Fibroblast of gingiva (primary cell): ENCODE measurements at regions not wholly inside any gene's neighbourhood (a gene's known extent, or its start where the extent isn't known, plus 50 kb on each side); places are given as distances from the start of the nearest gene placed in this dataset.

Experiments
- DNase-seq: peaks from one replicate; pipeline ENCODE4 v3.0.0-alpha.2; 2011; ENCODE audit warnings: low read depth

GRCh38 chr12:124489915-124490583 lies 77.4 kb downstream of the NCOR2 start:
- no peak for DNase-seq

GRCh38 chr12:124489220-124489619 lies 78.2 kb downstream of the NCOR2 start:
- DNase-seq, result no peak

- DNase-seq, result no peak
Measured at GRCh38 chr12:124488520-124488919, 78.9 kb downstream of the NCOR2 start.

GRCh38 chr12:124487834-124488165 lies 79.6 kb downstream of the NCOR2 start:
- no peak for DNase-seq

- DNase-seq, result no peak
Measured at GRCh38 chr12:124487066-124487833, 80.2 kb downstream of the NCOR2 start.

GRCh38 chr12:124486346-124486963 lies 81.0 kb downstream of the NCOR2 start:
- DNase-seq, result no peak

- DNase-seq, result no peak
Measured at GRCh38 chr12:124485371-124485770, 82.0 kb downstream of the NCOR2 start.

- no peak for DNase-seq
Measured at GRCh38 chr12:124484526-124484953, 82.9 kb downstream of the NCOR2 start.

GRCh38 chr12:124484067-124484466 lies 83.3 kb downstream of the NCOR2 start:
- no peak for DNase-seq

GRCh38 chr12:124482901-124483799 lies 84.3 kb downstream of the NCOR2 start:
- no peak for DNase-seq

GRCh38 chr12:124482567-124482893 lies 84.9 kb downstream of the NCOR2 start:
- DNase-seq, result no peak

GRCh38 chr12:124481772-124482566 lies 85.4 kb downstream of the NCOR2 start:
- no peak for DNase-seq

- DNase-seq, result no peak
Measured at GRCh38 chr12:124481257-124481750, 86.1 kb downstream of the NCOR2 start.

- DNase-seq, result peak; percentile 35
Measured at GRCh38 chr12:124480469-124481256, 86.7 kb downstream of the NCOR2 start.

- no peak for DNase-seq
Measured at GRCh38 chr12:124479680-124480468, 87.5 kb downstream of the NCOR2 start.

GRCh38 chr12:124478985-124479645 lies 88.3 kb downstream of the NCOR2 start:
- no peak for DNase-seq

GRCh38 chr12:124478416-124478815 lies 89.0 kb downstream of the NCOR2 start:
- no peak for DNase-seq

GRCh38 chr12:124477107-124477915 lies 90.1 kb downstream of the NCOR2 start:
- DNase-seq, result no peak
